ENCODE measurements at regions not wholly inside any gene's neighbourhood (a gene's known extent, or its start where the extent isn't known, plus 50 kb on each side); places are given as distances from the start of the nearest gene placed in this dataset.
A peak's percentile ranks its signal among the peaks of the same experiment; 100 is the strongest.

DNA sequence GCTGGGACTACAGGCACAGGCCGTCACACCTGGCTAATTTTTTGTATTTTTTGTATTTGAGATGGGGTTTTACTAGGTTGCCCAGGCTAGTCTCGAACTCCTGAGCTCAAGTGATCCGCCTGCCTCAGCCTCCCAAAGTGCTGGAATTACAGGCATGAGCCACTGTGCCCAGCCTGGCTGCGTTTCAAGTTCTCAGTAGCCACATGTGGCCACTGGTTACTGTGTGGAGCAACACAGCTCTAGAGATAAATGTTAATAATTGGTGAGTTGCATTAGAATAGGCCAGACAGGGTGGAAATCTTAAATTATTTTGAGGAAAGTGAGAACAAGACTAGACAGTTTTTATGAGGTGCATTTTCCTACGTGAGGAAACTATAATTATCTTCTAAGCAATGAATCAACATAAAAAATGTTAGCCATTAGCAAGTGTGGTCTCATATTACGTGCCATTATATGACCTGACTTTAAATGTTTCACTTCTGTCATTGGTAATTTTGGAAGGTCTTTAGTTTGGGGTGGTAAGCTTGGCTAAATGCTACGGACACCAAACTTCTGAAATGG lies 129.6 kb downstream of the PLEKHG1 start (continued):
- TF ChIP-seq ID3 (CRISPR knock-in tag; IDR thresholded peaks at IDR 0.05) = no peak
- no peak for TF ChIP-seq ID3 (tag; IDR thresholded peaks at IDR 0.05)
- TF ChIP-seq ZBTB9 (CRISPR knock-in tag; IDR thresholded peaks at IDR 0.05) = no peak

- Histone ChIP-seq H3K9ac (ENCODE audit: insufficient read depth in 1 of 2, low read depth in 2 of 2, low read length in 2 of 2) (no peak overlapping the region), H3K27me3 (ENCODE audit: control insufficient read depth in 2 of 2, insufficient read depth in 2 of 2, low read length in 2 of 2) (peaks cover 29 to 37% of the 10 kb centered on the region in 2 experiments), H3K4me3 (no peak overlapping the region), H3K36me3 (ENCODE audit: control insufficient read depth, insufficient read depth, low read length) (no peaks in the 10 kb centered on the region), H2AFZ (ENCODE audit: low read depth, low read length) (no peak overlapping the region), H4K20me1 (replicated peaks; ENCODE audit: control insufficient read depth, insufficient read depth, low read length) (no peaks in the 10 kb centered on the region), H3K9me1 (ENCODE audit: control insufficient read depth, insufficient read depth, low read length) (no peaks in the 10 kb centered on the region), H3K9me3 (replicated peaks; ENCODE audit: control insufficient read depth, insufficient read depth, low read depth, low read length) (no peaks in the 10 kb centered on the region), H3K27ac (ENCODE audit: extremely low read depth, low read depth, low read length) (no peak overlapping the region), H3K4me2 (ENCODE audit: insufficient read depth, low read length) (no peak overlapping the region), H3K79me2 (ENCODE audit: control insufficient read depth, insufficient read depth, low read length) (no peaks in the 10 kb centered on the region), H3K4me1 (replicated peaks in 1 of 2; ENCODE audit: control insufficient read depth in 2 of 2, insufficient read depth in 2 of 2, low read length in 2 of 2) (no peaks in the 10 kb centered on the region)
- CTCF ChIA-PET (ENCODE audit: low intra/inter-chr PET ratio) = no interaction called here
- intact Hi-C loops (cut with micrococcal nuclease) (no loop called here), in situ Hi-C loops (cut with MboI) (no loop called here)
- DNase-seq (ENCODE audit: extremely low read depth in 1 of 4, low spot score in 3 of 4) = no peak
- FAIRE-seq = peak; percentile 32
- TF ChIP-seq ZNF263 (CRISPR knock-in tag; IDR thresholded peaks at IDR 0.05; ENCODE audit: borderline replicate concordance) = no peak
- TF ChIP-seq JUNB (CRISPR knock-in tag; conservative IDR thresholded peaks at IDR 0.05) = no peak
- TF ChIP-seq PRDM10 (IDR thresholded peaks at IDR 0.05; ENCODE audit: partially characterized antibody) = peak; percentile 64
- POLR2A ChIA-PET = no interaction called here
- WGBS (ENCODE audit: insufficient coverage, low coverage, missing lambda C conversion rate) = 0% methylated on average over 7 of the region's 7 CpGs
- no TSS peak for BruUV-seq (replicated peaks)
- ATAC-seq = no peak
Observed at GRCh38 chr6:150730801-150731457, 131.2 kb downstream of the PLEKHG1 start.
